ACC112 (cell line): ENCODE measurements at regions not wholly inside any gene's neighbourhood (a gene's known extent, or its start where the extent isn't known, plus 50 kb on each side); places are given as distances from the start of the nearest gene placed in this dataset.

Source experiments
- H2AFZ ChIP-seq: fragments of 200-600 bp; sonication (generic); one replicate; pipeline ENCODE4 v1.6.0; 2017; ENCODE audit warnings: antibody characterized with exemption, low read length; ENCODE audit not compliant: unreplicated experiment
- H3K27ac ChIP-seq: fragments of 200-600 bp; sonication (generic); 2 replicates; pipeline ENCODE4 v1.5.1; 2014; ENCODE audit warnings: low read depth, mild to moderate bottlenecking, antibody characterized with exemption, low read length, moderate library complexity
- H3K27me3 ChIP-seq: fragments of 200-600 bp; sonication (generic); 2 replicates; pipeline ENCODE4 v1.6.1; 2014; ENCODE audit warnings: mild to moderate bottlenecking, antibody characterized with exemption, low read length, moderate library complexity, mixed read lengths; ENCODE audit not compliant: insufficient read depth
- H3K36me3 ChIP-seq: fragments of 200-600 bp; sonication (generic); 2 replicates; pipeline ENCODE4 v1.6.1; 2016; ENCODE audit warnings: mild to moderate bottlenecking, antibody characterized with exemption, low read length, moderate library complexity, mixed read lengths; ENCODE audit not compliant: insufficient read depth
- H3K4me1 ChIP-seq: fragments of 200-600 bp; sonication (generic); one replicate; pipeline ENCODE4 v1.6.1; 2016; ENCODE audit warnings: low read length, mixed read lengths; ENCODE audit not compliant: insufficient read depth, unreplicated experiment, control insufficient read depth
- H3K4me3 ChIP-seq: fragments of 200-600 bp; sonication (generic); 2 replicates; pipeline ENCODE4 v1.5.1; 2014; ENCODE audit warnings: mild to moderate bottlenecking, low read depth, low read length
- H3K79me2 ChIP-seq: fragments of 200-600 bp; sonication (generic); one replicate; pipeline ENCODE4 v1.6.0; 2016; ENCODE audit warnings: low read length; ENCODE audit not compliant: control insufficient read depth, unreplicated experiment, insufficient read depth

DNA sequence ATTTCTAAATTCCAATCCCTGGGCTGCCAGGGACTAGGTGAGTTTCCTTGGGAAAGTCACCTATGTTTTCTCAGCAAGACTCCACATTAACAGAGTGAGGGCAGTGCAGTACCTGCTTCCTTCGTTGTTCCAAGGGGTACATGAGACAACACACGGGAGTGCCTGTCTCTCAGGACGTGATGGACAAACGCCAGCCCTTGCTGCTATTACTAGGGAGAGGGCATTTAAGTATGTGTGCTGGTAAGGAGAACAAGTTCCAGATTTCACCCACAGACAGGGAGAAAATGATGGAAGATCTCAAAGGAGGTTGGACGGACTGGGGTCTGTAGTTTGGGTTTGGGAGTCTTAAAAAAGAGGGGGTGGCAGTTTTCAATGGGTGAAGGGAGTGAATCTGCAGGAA, 195.7 kb downstream of the HERPUD2 start:
- no peaks in the 10 kb centered on the region for H3K4me1 ChIP-seq
- no peaks in the 10 kb centered on the region for H3K79me2 ChIP-seq
- peaks cover 71% of the 10 kb centered on the region for H3K27me3 ChIP-seq
- no peak overlapping the region for H2AFZ ChIP-seq
- no peak overlapping the region for H3K4me3 ChIP-seq
- no peak overlapping the region for H3K27ac ChIP-seq
- no peaks in the 10 kb centered on the region for H3K36me3 ChIP-seq

DNA sequence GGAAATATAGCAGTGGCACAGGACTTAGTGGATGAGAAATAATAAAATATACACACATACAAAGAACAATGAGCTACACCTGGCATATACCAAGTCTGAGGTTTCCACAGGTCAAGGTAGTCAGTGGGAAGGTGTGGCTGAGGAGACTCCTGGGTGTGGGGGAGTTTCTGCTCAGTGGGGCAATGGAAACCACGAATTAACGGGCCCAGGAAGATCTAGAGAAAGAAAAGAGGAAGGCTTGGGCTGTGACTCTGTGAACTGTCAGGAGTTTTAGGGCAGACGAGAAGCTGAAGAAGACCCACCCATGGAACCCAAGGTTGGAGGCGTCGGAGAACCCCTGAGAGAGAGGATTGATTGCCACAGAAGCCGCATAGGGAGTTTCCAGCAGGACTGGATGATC, 196.5 kb downstream of the HERPUD2 start:
- H3K4me3 ChIP-seq, result no peak overlapping the region
- H3K27me3 ChIP-seq, result peaks cover 63% of the 10 kb centered on the region
- no peaks in the 10 kb centered on the region for H3K36me3 ChIP-seq
- no peaks in the 10 kb centered on the region for H3K79me2 ChIP-seq
- H2AFZ ChIP-seq, result no peak overlapping the region
- no peak overlapping the region for H3K27ac ChIP-seq
- no peaks in the 10 kb centered on the region for H3K4me1 ChIP-seq

DNA sequence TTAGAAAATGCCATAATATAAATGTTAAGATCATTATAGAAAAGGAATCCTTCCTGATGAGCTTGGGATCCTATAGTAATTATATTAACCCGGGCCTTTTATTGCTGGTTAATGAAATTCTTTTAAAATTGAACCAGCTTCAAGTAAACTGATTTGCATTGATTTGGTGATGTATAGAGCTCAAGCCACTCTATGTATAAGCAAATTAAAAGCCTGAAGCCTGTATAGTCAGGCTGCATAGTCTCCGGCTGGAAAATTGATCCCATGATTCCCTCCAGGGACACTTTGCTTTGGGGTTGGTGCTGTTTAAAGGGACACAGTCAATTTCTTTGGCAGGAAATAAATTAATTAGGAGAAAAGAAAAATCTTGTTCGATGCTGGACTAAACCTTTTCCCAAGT, 199.1 kb downstream of the HERPUD2 start:
- Histone ChIP-seq H3K36me3 (no peaks in the 10 kb centered on the region), H3K27ac (no peak overlapping the region), H3K27me3 (peaks cover 67% of the 10 kb centered on the region), H3K4me1 (no peaks in the 10 kb centered on the region), H3K4me3 (no peak overlapping the region), H2AFZ (no peak overlapping the region), H3K79me2 (no peaks in the 10 kb centered on the region)

DNA sequence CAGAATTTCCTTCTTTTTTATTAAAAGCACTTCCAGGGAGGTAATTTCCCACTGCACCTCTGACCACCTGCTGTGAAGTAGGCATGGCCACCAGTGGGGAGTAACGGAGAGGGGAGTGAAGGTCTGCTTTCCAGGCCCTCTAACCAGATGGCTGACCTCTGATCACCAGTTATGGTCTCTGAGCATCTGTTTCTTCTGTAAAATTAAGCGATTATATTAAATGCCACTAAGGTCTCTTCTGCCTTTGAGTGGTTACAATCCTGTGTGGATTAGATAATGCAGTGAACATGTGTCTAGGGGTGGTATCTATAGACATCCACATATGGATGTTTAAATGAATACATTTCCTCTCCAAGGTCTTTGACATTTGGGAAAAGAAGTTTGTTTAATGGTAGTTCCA, 199.6 kb downstream of the HERPUD2 start:
- H3K36me3 ChIP-seq, result no peaks in the 10 kb centered on the region
- no peak overlapping the region for H3K27ac ChIP-seq
- no peaks in the 10 kb centered on the region for H3K4me1 ChIP-seq
- peaks cover 69% of the 10 kb centered on the region for H3K27me3 ChIP-seq
- no peak overlapping the region for H3K4me3 ChIP-seq
- no peak overlapping the region for H2AFZ ChIP-seq
- no peaks in the 10 kb centered on the region for H3K79me2 ChIP-seq

DNA sequence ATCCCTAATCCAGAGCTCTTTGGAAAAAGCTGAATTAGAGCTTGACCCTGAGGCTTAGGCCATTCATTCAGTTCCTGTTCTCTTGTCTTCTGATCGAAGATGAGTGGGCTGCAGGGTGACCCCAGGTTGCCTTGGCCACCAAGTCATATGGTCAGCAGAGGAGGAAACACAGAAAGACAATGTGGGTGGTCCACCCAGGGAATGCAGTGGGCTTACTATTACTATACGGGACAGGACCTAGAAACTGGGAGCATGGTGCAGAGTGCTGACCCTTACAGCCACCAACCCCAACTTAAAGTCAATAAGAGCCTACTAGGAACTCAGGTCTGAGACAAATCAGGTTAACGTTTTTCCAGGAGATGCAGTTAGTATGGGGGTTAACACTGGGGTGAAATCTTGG, 200.5 kb downstream of the HERPUD2 start:
- H3K4me3 ChIP-seq, result no peak overlapping the region
- H3K4me1 ChIP-seq, result no peaks in the 10 kb centered on the region
- H2AFZ ChIP-seq, result no peak overlapping the region
- no peak overlapping the region for H3K27ac ChIP-seq
- H3K36me3 ChIP-seq, result no peaks in the 10 kb centered on the region
- H3K27me3 ChIP-seq, result peaks cover 66% of the 10 kb centered on the region
- H3K79me2 ChIP-seq, result no peaks in the 10 kb centered on the region

DNA sequence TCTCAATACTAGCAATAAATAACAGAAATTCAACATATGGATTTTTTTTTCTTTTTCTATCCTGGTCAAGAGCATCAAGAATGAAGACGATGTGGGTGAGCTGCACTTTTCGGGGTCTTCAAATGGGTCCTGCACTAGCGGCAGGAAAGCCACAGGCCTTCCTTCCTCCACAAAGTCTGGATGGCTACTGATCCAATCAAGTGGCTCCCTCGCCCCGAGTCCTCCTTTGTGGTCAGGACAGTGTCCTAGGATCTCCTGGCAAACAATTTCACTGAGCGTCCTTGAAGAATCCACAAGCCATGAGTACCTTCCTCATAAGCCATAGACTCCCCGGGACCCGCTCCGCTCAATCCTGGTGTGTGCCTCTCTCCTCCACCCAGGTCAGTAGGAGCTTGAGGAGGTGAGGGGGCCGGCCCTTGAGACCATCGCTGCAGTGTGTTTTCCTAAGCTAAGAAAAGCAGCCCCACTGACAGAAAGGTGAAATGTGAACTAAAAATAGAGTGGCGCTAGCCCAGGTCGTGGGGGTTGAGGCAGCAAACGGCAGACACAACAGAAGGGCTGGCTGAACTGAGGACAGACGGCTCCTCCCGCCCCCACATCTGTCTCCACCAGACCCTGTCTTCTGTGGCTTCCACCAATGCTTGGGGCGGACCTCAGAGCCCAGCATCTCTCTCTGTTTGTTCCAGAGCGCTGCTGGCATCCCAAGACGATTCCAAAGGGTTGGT, 202.3 kb downstream of the HERPUD2 start:
- Histone ChIP-seq H3K36me3 (no peaks in the 10 kb centered on the region), H3K27me3 (peaks cover 68% of the 10 kb centered on the region), H3K27ac (no peak overlapping the region), H3K4me1 (no peaks in the 10 kb centered on the region), H3K4me3 (no peak overlapping the region), H2AFZ (no peak overlapping the region), H3K79me2 (no peaks in the 10 kb centered on the region)

DNA sequence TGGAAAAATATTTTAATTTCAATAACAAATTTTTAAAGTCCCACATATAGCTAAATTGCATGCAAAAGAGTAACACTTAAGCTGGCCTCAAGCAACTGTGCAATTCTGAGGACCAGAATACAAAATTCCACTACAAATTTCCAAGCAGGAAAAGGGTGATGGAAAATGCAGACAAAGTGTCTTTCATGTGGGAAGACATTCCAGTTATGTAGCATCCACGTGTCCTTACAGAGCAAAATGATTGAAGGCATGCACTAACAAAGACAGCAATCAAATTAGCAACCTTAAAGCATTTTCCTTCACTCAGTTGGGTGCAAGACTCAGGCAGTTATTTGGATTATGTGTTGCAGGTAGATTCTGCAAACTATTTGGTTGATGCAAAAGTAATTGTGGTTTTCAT, 203.7 kb downstream of the HERPUD2 start:
- peaks cover 72% of the 10 kb centered on the region for H3K27me3 ChIP-seq
- H3K4me3 ChIP-seq, result no peak overlapping the region

DNA sequence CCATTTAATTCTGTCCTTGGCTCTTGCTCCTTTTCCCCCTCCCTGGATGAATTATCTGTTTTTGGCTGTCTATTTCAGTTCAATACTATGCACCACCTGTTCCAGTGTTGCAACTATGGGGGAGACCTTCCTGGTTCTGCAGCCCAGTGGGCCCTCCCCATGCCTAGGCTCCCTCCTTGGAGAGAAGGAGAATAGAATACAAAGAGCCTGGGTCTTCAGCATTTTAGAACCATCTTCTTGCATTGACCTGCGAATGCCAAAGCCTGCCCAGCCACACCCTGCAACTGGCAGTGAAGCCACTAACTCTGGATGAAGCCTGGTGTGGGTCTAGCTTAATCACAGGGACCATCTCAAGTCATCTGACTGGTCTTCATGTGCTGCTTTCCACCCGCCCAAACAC, 207.1 kb downstream of the HERPUD2 start:
- Histone ChIP-seq H2AFZ (no peak overlapping the region), H3K36me3 (no peaks in the 10 kb centered on the region), H3K27ac (no peak overlapping the region), H3K4me3 (no peak overlapping the region), H3K4me1 (peaks cover 9% of the 10 kb centered on the region), H3K27me3 (peaks cover 79% of the 10 kb centered on the region), H3K79me2 (no peaks in the 10 kb centered on the region)

More for the DNA sequence above, 203.7 kb downstream of the HERPUD2 start:
- H3K27ac ChIP-seq, result no peak overlapping the region
- H3K79me2 ChIP-seq, result no peaks in the 10 kb centered on the region
- no peaks in the 10 kb centered on the region for H3K36me3 ChIP-seq
- H3K4me1 ChIP-seq, result no peaks in the 10 kb centered on the region
- no peak overlapping the region for H2AFZ ChIP-seq

DNA sequence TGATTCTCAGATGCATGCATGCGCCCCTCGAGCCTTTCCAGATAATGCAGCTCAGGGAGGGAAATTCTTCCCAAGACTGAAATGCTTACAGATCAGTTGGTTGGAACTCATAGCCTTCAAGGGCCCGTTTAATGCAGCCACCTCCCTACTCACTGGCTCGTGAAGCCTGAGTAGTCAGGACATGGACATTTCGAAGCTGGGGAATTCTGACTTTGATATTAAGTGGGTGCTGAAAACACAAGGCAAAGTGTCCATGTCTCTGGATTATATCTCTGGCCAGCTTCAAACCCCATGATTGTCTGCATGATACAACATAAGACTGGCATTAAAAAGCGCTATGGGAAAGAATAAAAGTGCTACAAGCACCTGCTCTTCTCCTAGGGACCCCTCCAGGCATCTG, 207.5 kb downstream of the HERPUD2 start:
- peaks cover 79% of the 10 kb centered on the region for H3K27me3 ChIP-seq
- no peak overlapping the region for H3K27ac ChIP-seq
- H3K4me3 ChIP-seq, result no peak overlapping the region

DNA sequence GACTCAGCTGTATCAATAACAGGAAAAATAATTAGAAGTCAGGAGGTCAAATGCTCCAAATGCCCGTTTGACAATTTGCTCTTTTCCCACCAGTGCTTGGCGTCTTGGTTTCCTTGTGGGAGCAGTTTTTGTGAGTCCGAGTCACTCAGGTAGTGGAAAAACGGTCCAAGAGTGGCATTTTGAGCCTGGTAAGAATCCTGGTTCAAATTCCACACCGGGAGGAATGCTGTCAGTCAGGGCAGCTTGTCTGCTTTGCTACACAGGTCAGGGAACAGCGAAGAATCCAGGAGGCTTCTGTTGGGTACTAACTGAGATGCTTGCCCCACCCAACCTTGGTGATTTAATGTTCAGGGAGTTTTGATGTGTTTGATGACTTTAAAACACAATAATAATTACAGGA, 209.5 kb downstream of the HERPUD2 start:
- Histone ChIP-seq H3K27me3 (peaks cover 80% of the 10 kb centered on the region), H3K27ac (no peak overlapping the region), H3K79me2 (no peaks in the 10 kb centered on the region), H2AFZ (no peak overlapping the region), H3K4me3 (no peak overlapping the region), H3K4me1 (peaks cover 9% of the 10 kb centered on the region), H3K36me3 (no peaks in the 10 kb centered on the region)

More for the DNA sequence above, 207.5 kb downstream of the HERPUD2 start:
- Histone ChIP-seq H3K36me3 (no peaks in the 10 kb centered on the region), H3K4me1 (peaks cover 9% of the 10 kb centered on the region), H2AFZ (no peak overlapping the region), H3K79me2 (no peaks in the 10 kb centered on the region)

DNA sequence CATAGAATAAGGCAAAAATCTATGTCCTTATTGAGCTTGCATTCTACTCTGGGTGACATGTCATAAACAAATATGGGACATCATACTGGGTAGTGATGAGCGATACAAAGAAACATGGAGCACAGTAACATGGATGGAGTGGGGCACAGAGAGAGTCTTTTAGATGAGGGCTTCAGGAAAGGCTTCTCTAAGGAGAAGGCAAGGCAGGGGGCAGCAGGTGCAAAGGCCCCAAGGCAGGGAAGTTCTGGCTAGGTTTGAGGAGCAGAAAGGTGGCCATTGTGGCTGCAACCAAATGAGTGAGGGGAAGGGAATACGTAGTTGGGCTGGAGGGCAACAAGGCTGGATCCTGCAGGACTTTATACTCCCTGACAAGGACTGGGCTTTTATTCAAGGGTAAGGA, 211.4 kb downstream of the HERPUD2 start:
- Histone ChIP-seq H3K27ac (no peak overlapping the region), H2AFZ (no peak overlapping the region), H3K79me2 (no peaks in the 10 kb centered on the region), H3K4me1 (peaks cover 9% of the 10 kb centered on the region), H3K27me3 (peaks cover 80% of the 10 kb centered on the region), H3K4me3 (no peak overlapping the region), H3K36me3 (no peaks in the 10 kb centered on the region)
